ENCODE measurements at regions not wholly inside any gene's neighbourhood (a gene's known extent, or its start where the extent isn't known, plus 50 kb on each side); places are given as distances from the start of the nearest gene placed in this dataset.

GRCh38 chr2:152961351-152961750 lies 242.9 kb downstream of the ARL6IP6 start:
- DNase-seq = no peak

GRCh38 chr2:152950126-152950525 lies 231.7 kb downstream of the ARL6IP6 start:
- no peak for DNase-seq

GRCh38 chr2:152944099-152944498 lies 225.7 kb downstream of the ARL6IP6 start:
- DNase-seq = no peak

GRCh38 chr2:152942940-152943440 lies 224.6 kb downstream of the ARL6IP6 start:
- DNase-seq = no peak

- no peak for DNase-seq
Observed at GRCh38 chr2:152930501-152930900, 212.1 kb downstream of the ARL6IP6 start.

GRCh38 chr2:152929628-152930027 lies 211.2 kb downstream of the ARL6IP6 start:
- no peak for DNase-seq

GRCh38 chr2:152925547-152926448 lies 207.4 kb downstream of the ARL6IP6 start:
- peak; percentile 25 for DNase-seq

- no peak for DNase-seq
Observed at GRCh38 chr2:152924722-152925121, 206.3 kb downstream of the ARL6IP6 start.

- DNase-seq = no peak
Observed at GRCh38 chr2:152924219-152924618, 205.8 kb downstream of the ARL6IP6 start.

- DNase-seq = no peak
Observed at GRCh38 chr2:152920846-152921245, 202.4 kb downstream of the ARL6IP6 start.

GRCh38 chr2:152910970-152911369 lies 192.6 kb downstream of the ARL6IP6 start:
- DNase-seq = no peak

- no peak for DNase-seq
Observed at GRCh38 chr2:152907046-152907445, 188.6 kb downstream of the ARL6IP6 start.

GRCh38 chr2:152894051-152894450 lies 175.6 kb downstream of the ARL6IP6 start:
- DNase-seq = no peak

GRCh38 chr2:152890736-152891135 lies 172.3 kb downstream of the ARL6IP6 start:
- DNase-seq = no peak

- no peak for DNase-seq
Observed at GRCh38 chr2:152883951-152884487, 165.6 kb downstream of the ARL6IP6 start.

- no peak for DNase-seq
Observed at GRCh38 chr2:152881527-152881926, 163.1 kb downstream of the ARL6IP6 start.

GRCh38 chr2:152879275-152879674 lies 160.9 kb downstream of the ARL6IP6 start:
- DNase-seq = no peak

- DNase-seq = no peak
Observed at GRCh38 chr2:152875701-152876695, 157.6 kb downstream of the ARL6IP6 start.

- no peak for DNase-seq
Observed at GRCh38 chr2:152874955-152875354, 156.5 kb downstream of the ARL6IP6 start.

- DNase-seq = no peak
Observed at GRCh38 chr2:152870239-152870638, 151.8 kb downstream of the ARL6IP6 start.

- no peak for DNase-seq
Observed at GRCh38 chr2:152867397-152867796, 149.0 kb downstream of the ARL6IP6 start.

- no peak for DNase-seq
Observed at GRCh38 chr2:152864601-152865149, 146.3 kb downstream of the ARL6IP6 start.

GRCh38 chr2:152863826-152864225 lies 145.4 kb downstream of the ARL6IP6 start:
- DNase-seq = no peak

Data from stimulated activated CD4-positive, alpha-beta T cell treated with anti-CD3 and anti-CD28 coated beads, Interleukin-12 subunit alpha, Interleukin-12 subunit beta, amount 100 ng/mL, for 4 hours (primary cell).